ENCODE measurements at regions not wholly inside any gene's neighbourhood (a gene's known extent, or its start where the extent isn't known, plus 50 kb on each side); places are given as distances from the start of the nearest gene placed in this dataset.
"Not testable (repeated sequence)": the region's sequence is repeated elsewhere in the genome, so short reads cannot be mapped to it uniquely, and the experiment has no call there.

DNA sequence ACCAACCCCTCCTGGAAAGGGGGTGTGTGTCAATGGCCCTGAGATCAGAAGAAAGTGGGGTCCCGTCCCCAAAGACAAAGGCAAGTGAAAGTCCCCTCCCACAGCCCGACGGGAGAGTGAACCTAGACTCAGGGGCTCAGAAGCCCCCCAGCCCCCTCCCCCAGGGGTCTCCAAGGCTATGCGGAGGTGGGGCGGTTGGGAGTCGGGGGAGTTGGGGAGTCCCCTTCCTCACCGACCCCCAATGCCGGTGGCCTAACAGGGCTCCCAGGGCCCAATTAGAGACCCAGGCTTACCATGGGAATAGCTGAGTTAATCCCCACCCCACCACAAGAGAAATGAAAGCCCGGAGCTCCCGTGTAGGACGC lies 105.4 kb downstream of the SPATA31A6 start:
- not testable (repeated sequence) for ATAC-seq (replicated peaks in 6 of 8)
- WGBS, 10 experiments = no CpG with 5 or more reads among the region's 11 CpGs

DNA sequence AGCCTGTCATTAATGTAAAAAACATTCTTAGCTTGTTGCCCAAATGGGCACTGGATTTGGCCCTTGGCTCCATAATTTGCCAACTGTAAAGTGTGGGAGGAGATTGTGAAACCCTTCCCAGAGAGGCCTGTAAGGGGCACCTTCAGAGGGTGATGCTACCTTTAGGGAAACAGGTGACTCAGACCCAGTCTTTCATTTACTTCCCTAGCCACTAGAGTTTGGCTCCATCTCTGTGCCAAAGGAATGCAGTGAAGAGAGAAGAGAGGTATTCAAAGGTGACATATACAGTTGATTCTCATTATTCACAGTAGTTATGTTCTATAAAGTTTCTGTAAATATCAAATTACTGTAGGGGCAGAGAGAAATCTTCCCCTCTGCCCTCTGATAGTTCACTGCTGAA lies 116.7 kb downstream of the SPATA31A6 start:
- H3K4me1 ChIP-seq (replicated peaks in 1 of 2); ATAC-seq (replicated peaks in 6 of 8); H3K4me3 ChIP-seq; in situ Hi-C loops (cut with MboI; ENCODE audit: low pct_unique_long_range_greater_than_20kb in 2 of 9, low sequenced_read_pairs in 9 of 9, unreplicated experiment in 9 of 9); H3K27ac ChIP-seq: not testable (repeated sequence)

More for the DNA sequence above, 105.4 kb downstream of the SPATA31A6 start:
- in situ Hi-C loops (cut with MboI; ENCODE audit: low pct_unique_long_range_greater_than_20kb in 2 of 9, low sequenced_read_pairs in 9 of 9, unreplicated experiment in 9 of 9); H3K4me1 ChIP-seq (replicated peaks in 1 of 2); H3K4me3 ChIP-seq; H3K27ac ChIP-seq: not testable (repeated sequence)

DNA sequence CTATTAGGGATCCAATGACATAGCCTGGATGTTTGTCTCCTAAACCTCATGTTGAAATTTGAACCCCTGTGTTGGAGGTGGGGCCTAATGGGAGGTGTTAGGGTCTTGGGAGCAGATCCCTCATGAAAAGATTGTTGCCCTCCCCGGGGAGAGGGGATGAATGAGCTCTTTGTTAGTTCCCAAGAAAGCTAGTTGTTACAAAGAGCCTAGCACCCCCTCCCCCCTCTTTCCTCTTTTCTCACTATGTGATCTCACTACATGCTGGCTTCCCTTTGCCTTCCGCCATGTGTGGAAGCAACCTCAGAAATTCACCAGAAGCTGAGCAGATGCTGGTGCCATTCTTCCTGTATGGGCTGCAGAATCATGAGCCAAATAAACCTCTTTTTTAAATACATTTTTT lies 123.2 kb downstream of the SPATA31A6 start:
- 20 to 40% methylated on average over 1 of the region's 2 CpGs; no CpG with 5 or more reads in 8 of the 10 experiments for WGBS, 10 experiments
- in situ Hi-C loops (cut with MboI; ENCODE audit: low pct_unique_long_range_greater_than_20kb in 2 of 9, low sequenced_read_pairs in 9 of 9, unreplicated experiment in 9 of 9); H3K4me3 ChIP-seq; H3K4me1 ChIP-seq (replicated peaks in 1 of 2): not testable (repeated sequence)
- ATAC-seq (replicated peaks in 6 of 8) = peak in 5 of 8 experiments; percentile 54 to 79 (median 68)
- peak overlapping the region in 1 of 2 donors; percentile 63 for H3K27ac ChIP-seq

DNA sequence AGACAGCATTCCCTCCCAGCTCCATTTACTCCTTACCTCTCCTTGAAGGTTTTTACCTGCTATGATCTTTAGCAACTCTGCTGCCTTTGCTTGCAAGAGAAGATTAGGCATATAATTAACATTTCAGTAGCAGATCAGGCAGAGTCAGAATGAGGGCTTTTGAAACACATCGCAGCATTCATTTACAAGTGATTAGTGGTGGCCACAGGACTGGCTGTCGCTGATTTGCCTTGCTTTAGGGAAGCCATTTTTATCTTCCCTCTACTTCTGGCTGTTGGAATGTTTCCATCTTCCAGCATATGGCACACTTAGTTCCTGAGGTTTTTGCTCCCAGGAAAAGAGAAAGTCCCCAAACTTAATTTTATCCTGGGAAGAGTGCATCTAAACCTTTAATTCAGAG lies 124.0 kb downstream of the SPATA31A6 start:
- no CpG with 5 or more reads among the region's 2 CpGs for WGBS, 10 experiments
- H3K4me1 ChIP-seq (replicated peaks in 1 of 2); H3K4me3 ChIP-seq; in situ Hi-C loops (cut with MboI; ENCODE audit: low pct_unique_long_range_greater_than_20kb in 2 of 9, low sequenced_read_pairs in 9 of 9, unreplicated experiment in 9 of 9); H3K27ac ChIP-seq: not testable (repeated sequence)
- ATAC-seq (replicated peaks in 6 of 8) = peak in 7 of 8 experiments; percentile 29 to 72 (median 48)

DNA sequence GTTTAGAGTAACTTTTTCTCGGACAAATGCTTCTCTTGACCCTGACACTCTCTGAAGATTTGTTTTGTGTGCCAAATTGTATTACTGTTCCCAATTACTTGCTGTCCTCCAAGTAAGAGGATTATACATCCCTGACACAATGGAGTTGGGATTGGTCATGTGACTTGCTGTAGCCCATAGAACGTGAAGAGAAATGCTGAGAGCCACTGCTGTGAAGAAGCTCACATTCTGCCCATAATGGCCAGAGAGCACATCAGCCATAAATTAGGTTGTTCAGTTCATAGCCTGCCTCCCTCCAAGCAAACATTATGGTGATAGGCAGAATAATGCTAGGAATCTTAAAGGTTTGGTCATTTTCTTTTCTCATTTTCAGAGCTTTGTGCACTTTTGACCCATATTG lies 127.5 kb downstream of the SPATA31A6 start:
- ATAC-seq (replicated peaks in 6 of 8) = peak in 5 of 8 experiments; percentile 42 to 78 (median 65)

GRCh38 chr9:42316026-42316425 lies 132.6 kb downstream of the SPATA31A6 start:
- H3K4me3 ChIP-seq; H3K4me1 ChIP-seq (replicated peaks in 1 of 2); in situ Hi-C loops (cut with MboI; ENCODE audit: low pct_unique_long_range_greater_than_20kb in 2 of 9, low sequenced_read_pairs in 9 of 9, unreplicated experiment in 9 of 9); H3K27ac ChIP-seq: not testable (repeated sequence)
- peak in 1 of 8 experiments; percentile 18 for ATAC-seq (replicated peaks in 6 of 8)
- WGBS, 10 experiments = 7 to 96% (median 42%) methylated on average over 3 to 4 of the region's 5 CpGs; no CpG with 5 or more reads in 7 of the 10 experiments

More for the DNA sequence above, 127.5 kb downstream of the SPATA31A6 start:
- H3K4me3 ChIP-seq; H3K4me1 ChIP-seq (replicated peaks in 1 of 2); H3K27ac ChIP-seq; in situ Hi-C loops (cut with MboI; ENCODE audit: low pct_unique_long_range_greater_than_20kb in 2 of 9, low sequenced_read_pairs in 9 of 9, unreplicated experiment in 9 of 9): not testable (repeated sequence)
- WGBS, 10 experiments = 70% methylated on average over 2 of the region's 2 CpGs; no CpG with 5 or more reads in 9 of the 10 experiments

- in situ Hi-C loops (cut with MboI; ENCODE audit: low pct_unique_long_range_greater_than_20kb in 2 of 9, low sequenced_read_pairs in 9 of 9, unreplicated experiment in 9 of 9); H3K4me3 ChIP-seq; H3K4me1 ChIP-seq (replicated peaks in 1 of 2); ATAC-seq (replicated peaks in 6 of 8); H3K27ac ChIP-seq: not testable (repeated sequence)
- 64% methylated on average over 2 of the region's 3 CpGs; no CpG with 5 or more reads in 9 of the 10 experiments for WGBS, 10 experiments
Measured at GRCh38 chr9:42317677-42318076, 134.2 kb downstream of the SPATA31A6 start.

DNA sequence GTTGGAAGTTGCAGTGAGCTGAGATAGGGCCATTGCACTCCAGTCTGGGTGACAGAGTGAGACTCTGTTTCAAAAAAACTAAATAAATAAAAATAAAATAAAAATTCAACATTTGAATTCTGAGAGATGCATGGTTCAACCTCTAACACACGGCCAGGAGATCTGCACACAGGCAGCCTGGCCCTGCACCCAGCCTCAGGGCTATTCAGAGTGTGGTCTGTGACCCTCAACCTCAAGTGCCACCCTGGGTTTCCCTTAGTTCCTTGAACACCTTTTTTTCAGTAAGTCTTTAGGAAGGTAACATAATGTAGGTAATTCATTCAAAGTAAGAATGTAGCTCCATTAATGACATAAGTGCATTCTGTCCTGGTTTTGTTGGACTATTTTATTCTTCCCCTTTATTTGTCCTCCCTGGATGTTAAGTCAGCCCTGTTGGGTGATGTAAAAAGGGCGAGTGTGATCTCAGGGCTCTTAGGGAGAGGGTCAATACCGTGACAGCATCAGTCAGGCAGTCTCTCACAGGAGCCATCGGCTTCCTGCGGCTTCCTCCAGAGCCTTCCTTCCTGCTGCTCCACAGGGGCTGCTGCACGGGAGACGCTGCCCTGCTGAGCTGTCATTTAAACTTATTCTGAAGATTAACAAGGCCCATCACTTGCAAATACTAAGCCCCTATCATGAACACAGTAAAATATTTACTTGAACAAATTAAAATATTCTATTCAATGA lies 139.8 kb downstream of the SPATA31A6 start:
- H3K4me1 ChIP-seq (replicated peaks in 1 of 2); H3K27ac ChIP-seq; H3K4me3 ChIP-seq; in situ Hi-C loops (cut with MboI; ENCODE audit: low pct_unique_long_range_greater_than_20kb in 2 of 9, low sequenced_read_pairs in 9 of 9, unreplicated experiment in 9 of 9): not testable (repeated sequence)
- peak in 7 of 8 experiments; percentile 57 to 99 (median 94) for ATAC-seq (replicated peaks in 6 of 8)
- WGBS, 10 experiments = no CpG with 5 or more reads among the region's 7 CpGs

GRCh38 chr9:42325142-42325541 lies 141.7 kb downstream of the SPATA31A6 start:
- ATAC-seq (replicated peaks in 6 of 8); in situ Hi-C loops (cut with MboI; ENCODE audit: low pct_unique_long_range_greater_than_20kb in 2 of 9, low sequenced_read_pairs in 9 of 9, unreplicated experiment in 9 of 9); H3K4me3 ChIP-seq; H3K27ac ChIP-seq; H3K4me1 ChIP-seq (replicated peaks in 1 of 2): not testable (repeated sequence)

DNA sequence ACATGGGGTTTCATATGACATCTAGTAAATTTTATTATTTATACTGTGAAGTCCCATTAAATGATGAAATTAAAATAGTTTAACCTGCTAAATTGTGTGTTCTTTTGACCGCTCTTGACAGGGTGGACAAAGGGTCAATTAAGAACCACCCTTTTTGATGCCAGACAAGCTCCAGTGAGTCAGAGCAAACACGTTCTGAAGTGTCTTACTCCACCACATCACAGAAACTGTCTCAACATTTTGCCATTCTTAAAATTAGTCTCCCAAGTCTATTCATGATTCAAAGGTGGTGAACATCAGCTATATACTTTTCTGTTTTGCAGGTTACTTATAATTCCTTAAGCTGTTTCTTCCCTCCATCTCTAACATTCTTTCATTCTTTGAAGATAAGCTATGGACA lies 142.1 kb downstream of the SPATA31A6 start:
- in situ Hi-C loops (cut with MboI; ENCODE audit: low pct_unique_long_range_greater_than_20kb in 2 of 9, low sequenced_read_pairs in 9 of 9, unreplicated experiment in 9 of 9); H3K27ac ChIP-seq; H3K4me1 ChIP-seq (replicated peaks in 1 of 2); ATAC-seq (replicated peaks in 6 of 8); H3K4me3 ChIP-seq: not testable (repeated sequence)
- WGBS, 10 experiments = 0 to 83% (median 50%) methylated on average over 1 of the region's 2 CpGs; no CpG with 5 or more reads in 7 of the 10 experiments

GRCh38 chr9:42326482-42326881 lies 143.0 kb downstream of the SPATA31A6 start:
- H3K4me3 ChIP-seq; H3K27ac ChIP-seq; in situ Hi-C loops (cut with MboI; ENCODE audit: low pct_unique_long_range_greater_than_20kb in 2 of 9, low sequenced_read_pairs in 9 of 9, unreplicated experiment in 9 of 9); H3K4me1 ChIP-seq (replicated peaks in 1 of 2): not testable (repeated sequence)
- 71 to 80% methylated on average over 1 of the region's 2 CpGs; no CpG with 5 or more reads in 8 of the 10 experiments for WGBS, 10 experiments
- ATAC-seq (replicated peaks in 6 of 8) = peak in 1 of 8 experiments; percentile 25

- H3K4me3 ChIP-seq; in situ Hi-C loops (cut with MboI; ENCODE audit: low pct_unique_long_range_greater_than_20kb in 2 of 9, low sequenced_read_pairs in 9 of 9, unreplicated experiment in 9 of 9); H3K4me1 ChIP-seq (replicated peaks in 1 of 2); H3K27ac ChIP-seq: not testable (repeated sequence)
- ATAC-seq (replicated peaks in 6 of 8) = peak in 2 of 8 experiments; percentile 16 to 26
Measured at GRCh38 chr9:42335342-42335741, 151.9 kb downstream of the SPATA31A6 start.

GRCh38 chr9:42335984-42336657 lies 152.7 kb downstream of the SPATA31A6 start:
- 18 to 85% (median 63%) methylated on average over 1 to 5 of the region's 7 CpGs; no CpG with 5 or more reads in 1 of the 10 experiments for WGBS, 10 experiments
- in situ Hi-C loops (cut with MboI; ENCODE audit: low pct_unique_long_range_greater_than_20kb in 2 of 9, low sequenced_read_pairs in 9 of 9, unreplicated experiment in 9 of 9); H3K27ac ChIP-seq; H3K4me1 ChIP-seq (replicated peaks in 1 of 2); H3K4me3 ChIP-seq: not testable (repeated sequence)
- peak in 4 of 8 experiments; percentile 58 to 89 (median 86) for ATAC-seq (replicated peaks in 6 of 8)
